Keratinocyte (primary cell): ENCODE measurements at regions not wholly inside any gene's neighbourhood (a gene's known extent, or its start where the extent isn't known, plus 50 kb on each side); places are given as distances from the start of the nearest gene placed in this dataset.

Source experiments
- DNase-seq: peaks from one replicate; pipeline ENCODE4 v3.0.0-alpha.2; 2011; ENCODE audit warnings: low read depth, missing footprints, low spot score
- FAIRE-seq: peaks from 2 replicates; lab custom pipeline; 2011; peaks lifted over from hg19 to GRCh38; lab: Jason Lieb, UNC
- H2AFZ ChIP-seq: 2 replicates; pipeline ENCODE4 v1.6.0; 2012; ENCODE audit warnings: low read length, control low read depth, inconsistent platforms; ENCODE audit not compliant: control insufficient read depth
- H3K27ac ChIP-seq: 2 replicates; pipeline ENCODE4 v1.5.1; 2011; ENCODE audit warnings: low read length; ENCODE audit not compliant: control insufficient read depth, insufficient read depth
- H3K27me3 ChIP-seq: 3 replicates; pipeline ENCODE4 v1.6.0; 2011; ENCODE audit warnings: low read length; ENCODE audit not compliant: control insufficient read depth, insufficient read depth; ENCODE audit errors: extremely low read depth
- H3K36me3 ChIP-seq, 2 experiments: 2 replicates in 1 of 2; 3 replicates in 1 of 2; pipeline ENCODE4 v1.5.1; 2011; ENCODE audit warnings: low read length in 2 of 2, mild to moderate bottlenecking in 1 of 2; ENCODE audit not compliant: control insufficient read depth in 2 of 2, insufficient read depth in 2 of 2; ENCODE audit errors: extremely low read depth in 1 of 2
- H3K4me1 ChIP-seq: 3 replicates; pipeline ENCODE4 v1.5.1; 2011; ENCODE audit warnings: low read length; ENCODE audit not compliant: control insufficient read depth, insufficient read depth; ENCODE audit errors: extremely low read depth
- H3K4me2 ChIP-seq: 3 replicates; pipeline ENCODE4 v1.6.0; 2011; ENCODE audit warnings: low read depth, low read length; ENCODE audit not compliant: control insufficient read depth, insufficient read depth; ENCODE audit errors: extremely low read depth
- H3K4me3 ChIP-seq, 3 experiments: fragments of 200-600 bp in 1 of 3; sonication (generic) in 1 of 3; 2 replicates in 2 of 3; 3 replicates in 1 of 3; pipeline ENCODE4 v1.5.1; 2011 to 2016; ENCODE audit warnings: low read length in 3 of 3, mild to moderate bottlenecking in 3 of 3, control low read depth in 2 of 3, inconsistent platforms in 1 of 3, low read depth in 1 of 3, mixed read lengths in 1 of 3, mixed run types in 1 of 3, moderate library complexity in 1 of 3; ENCODE audit not compliant: control insufficient read depth in 2 of 3, insufficient read depth in 2 of 3; ENCODE audit errors: extremely low read depth in 1 of 3
- H3K79me2 ChIP-seq: 2 replicates; pipeline ENCODE4 v1.6.0; 2012; ENCODE audit warnings: low read length; ENCODE audit not compliant: control insufficient read depth, insufficient read depth
- H3K9ac ChIP-seq: 3 replicates; pipeline ENCODE4 v1.6.0; 2011; ENCODE audit warnings: low read length; ENCODE audit not compliant: control insufficient read depth, insufficient read depth; ENCODE audit errors: extremely low read depth
- H3K9me1 ChIP-seq: 3 replicates; pipeline ENCODE4 v1.6.0; 2011; ENCODE audit warnings: low read length; ENCODE audit not compliant: control insufficient read depth, insufficient read depth; ENCODE audit errors: extremely low read depth
- H3K9me3 ChIP-seq: 2 replicates; pipeline ENCODE4 v1.5.1; 2012; ENCODE audit warnings: low read depth, low read length; ENCODE audit not compliant: control insufficient read depth
- H4K20me1 ChIP-seq: 3 replicates; pipeline ENCODE4 v1.6.0; 2011; ENCODE audit warnings: low read length; ENCODE audit not compliant: control insufficient read depth, insufficient read depth; ENCODE audit errors: extremely low read depth
- EZH2 ChIP-seq: IDR thresholded peaks from one replicate; pipeline ENCODE4 v1.6.1; 2012; ENCODE audit warnings: inconsistent platforms, mild to moderate bottlenecking, low read length, moderate library complexity
- dilution Hi-C: fragments of 300-500 bp; cut with MboI; formaldehyde crosslinking; loops from one replicate; pipeline ENCODE4 v1.7.0; 2020; ENCODE audit warnings: low sequenced_read_pairs; ENCODE audit not compliant: extremely low pct_ligation_motif_present
- TF ChIP-seq, protein P1 (sequence below), 3 experiments: IDR thresholded peaks in 1 of 3; conservative IDR thresholded peaks in 1 of 3; optimal IDR thresholded peaks in 1 of 3; 2 replicates in 2 of 3; 3 replicates in 1 of 3; pipeline versions ENCODE3 to v1.5.1; 2011; ENCODE audit warnings: low read length in 3 of 3, mild to moderate bottlenecking in 3 of 3, moderate library complexity in 2 of 3, control low read depth in 1 of 3, inconsistent platforms in 1 of 3; ENCODE audit not compliant: insufficient read depth in 2 of 3; ENCODE audit errors: extremely low read depth in 1 of 3

DNA sequence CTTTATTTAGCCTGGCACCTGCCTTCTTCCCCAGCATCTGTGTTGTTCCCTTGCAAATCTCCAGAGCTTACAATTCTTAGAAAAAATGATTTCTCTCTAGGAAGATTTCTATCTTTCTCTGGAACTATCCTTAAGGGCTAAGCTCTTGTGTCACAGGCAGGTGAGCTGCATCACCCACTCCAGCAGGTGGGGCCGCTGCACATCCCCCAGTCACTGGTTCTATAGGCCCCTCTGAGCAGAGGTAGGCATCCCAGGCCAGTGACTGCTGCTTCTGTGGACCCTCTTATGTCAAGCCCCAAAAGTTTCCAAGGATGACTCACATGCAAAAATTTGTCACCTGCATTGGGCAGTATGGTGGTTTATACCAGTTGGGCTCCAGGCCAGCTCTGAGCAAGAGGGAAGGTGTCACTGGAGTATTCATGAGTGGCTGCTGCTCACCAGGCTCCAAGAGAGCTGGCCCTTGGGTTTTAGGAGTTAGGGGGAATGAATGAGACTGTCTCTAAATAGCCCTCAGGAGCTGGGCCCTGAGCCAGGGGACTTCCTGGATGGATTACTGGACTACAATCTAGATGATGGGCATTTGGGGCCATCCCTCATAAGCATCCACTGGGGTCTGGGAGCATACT lies 208.1 kb upstream of the EOLA2 start:
- H3K9me3 ChIP-seq = no peaks in the 10 kb centered on the region
- dilution Hi-C loops = no loop called here
- no peaks in the 10 kb centered on the region for H3K4me1 ChIP-seq
- no peaks in the 10 kb centered on the region for H3K79me2 ChIP-seq
- no peak for DNase-seq
- H2AFZ ChIP-seq = no peak overlapping the region
- H3K9ac ChIP-seq = no peak overlapping the region
- no peaks in the 10 kb centered on the region for H4K20me1 ChIP-seq
- no peak overlapping the region for H3K27ac ChIP-seq
- no peak overlapping the region for H3K4me2 ChIP-seq
- H3K27me3 ChIP-seq = no peaks in the 10 kb centered on the region
- no peaks in the 10 kb centered on the region for H3K9me1 ChIP-seq
- H3K4me3 ChIP-seq = no peak overlapping the region
- no peaks in the 10 kb centered on the region for H3K36me3 ChIP-seq
- no peak for TF ChIP-seq EZH2
- TF ChIP-seq, protein P1, sequence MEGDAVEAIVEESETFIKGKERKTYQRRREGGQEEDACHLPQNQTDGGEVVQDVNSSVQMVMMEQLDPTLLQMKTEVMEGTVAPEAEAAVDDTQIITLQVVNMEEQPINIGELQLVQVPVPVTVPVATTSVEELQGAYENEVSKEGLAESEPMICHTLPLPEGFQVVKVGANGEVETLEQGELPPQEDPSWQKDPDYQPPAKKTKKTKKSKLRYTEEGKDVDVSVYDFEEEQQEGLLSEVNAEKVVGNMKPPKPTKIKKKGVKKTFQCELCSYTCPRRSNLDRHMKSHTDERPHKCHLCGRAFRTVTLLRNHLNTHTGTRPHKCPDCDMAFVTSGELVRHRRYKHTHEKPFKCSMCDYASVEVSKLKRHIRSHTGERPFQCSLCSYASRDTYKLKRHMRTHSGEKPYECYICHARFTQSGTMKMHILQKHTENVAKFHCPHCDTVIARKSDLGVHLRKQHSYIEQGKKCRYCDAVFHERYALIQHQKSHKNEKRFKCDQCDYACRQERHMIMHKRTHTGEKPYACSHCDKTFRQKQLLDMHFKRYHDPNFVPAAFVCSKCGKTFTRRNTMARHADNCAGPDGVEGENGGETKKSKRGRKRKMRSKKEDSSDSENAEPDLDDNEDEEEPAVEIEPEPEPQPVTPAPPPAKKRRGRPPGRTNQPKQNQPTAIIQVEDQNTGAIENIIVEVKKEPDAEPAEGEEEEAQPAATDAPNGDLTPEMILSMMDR (optimal IDR thresholded peaks at IDR 0.05 in 1 of 3, IDR thresholded peaks at IDR 0.05 in 1 of 3, conservative IDR thresholded peaks at IDR 0.05 in 1 of 3; ENCODE audit: extremely low read depth in 1 of 3, insufficient read depth in 2 of 3, low read length in 3 of 3) = peak in 2 of 3 experiments; percentile 18 to 40
- FAIRE-seq = no peak

DNA sequence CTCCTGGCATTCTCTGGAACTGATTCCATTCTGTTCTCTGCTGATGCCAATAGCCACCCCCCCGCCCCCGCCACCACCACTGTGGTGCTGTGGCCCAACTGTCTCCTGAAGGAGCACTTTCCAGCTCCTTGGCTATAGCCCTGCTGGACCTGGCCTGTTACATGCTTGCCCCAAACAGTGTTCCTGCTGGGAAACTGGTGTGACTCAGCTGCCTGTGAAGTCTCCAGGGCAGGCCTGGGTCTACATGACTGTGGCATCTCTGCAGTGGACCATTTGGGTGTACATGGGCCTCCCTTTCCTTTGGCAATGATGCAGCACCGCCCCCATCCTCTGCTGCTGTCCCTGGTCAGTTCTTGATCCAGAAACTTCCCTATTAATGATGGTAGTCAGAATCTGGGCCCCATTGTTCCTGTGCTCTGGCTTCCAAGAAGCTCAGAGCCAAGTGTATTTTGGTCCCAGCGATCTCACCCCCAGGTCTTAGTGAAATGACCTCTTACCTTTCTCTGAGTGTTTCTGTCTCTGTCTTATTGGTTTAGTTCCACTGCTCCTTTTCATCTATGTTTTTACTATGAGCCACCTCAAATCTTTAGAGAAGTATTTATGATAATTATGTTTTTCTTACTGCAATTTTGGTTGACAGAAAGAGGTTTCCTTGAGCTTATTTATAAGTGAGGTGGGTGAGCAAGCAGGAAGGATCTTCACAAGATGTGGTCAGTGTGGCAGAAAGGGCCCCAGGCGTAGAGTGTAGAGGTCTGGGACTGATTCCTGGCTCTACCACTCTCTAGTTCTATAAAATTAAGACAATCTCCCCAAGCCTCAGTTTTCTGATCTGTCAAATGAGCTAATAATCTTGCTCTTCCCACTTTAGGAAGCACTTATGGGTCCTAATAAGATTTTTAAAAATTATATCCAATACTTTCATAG lies 210.7 kb upstream of the EOLA2 start:
- FAIRE-seq = no peak

More for the DNA sequence above, 210.7 kb upstream of the EOLA2 start:
- no peak for TF ChIP-seq EZH2
- TF ChIP-seq, protein P1 (optimal IDR thresholded peaks at IDR 0.05 in 1 of 3, IDR thresholded peaks at IDR 0.05 in 1 of 3, conservative IDR thresholded peaks at IDR 0.05 in 1 of 3; ENCODE audit: extremely low read depth in 1 of 3, insufficient read depth in 2 of 3, low read length in 3 of 3) = no peak
- H3K36me3 ChIP-seq = no peaks in the 10 kb centered on the region
- H3K9ac ChIP-seq = no peak overlapping the region
- H3K4me2 ChIP-seq = no peak overlapping the region
- no peak for DNase-seq
- no peaks in the 10 kb centered on the region for H3K4me1 ChIP-seq
- H3K9me1 ChIP-seq = no peaks in the 10 kb centered on the region
- H3K27ac ChIP-seq = no peak overlapping the region
- H2AFZ ChIP-seq = no peak overlapping the region
- H3K79me2 ChIP-seq = no peaks in the 10 kb centered on the region
- dilution Hi-C loops = no loop called here
- no peak overlapping the region for H3K4me3 ChIP-seq
- H4K20me1 ChIP-seq = no peaks in the 10 kb centered on the region
- no peaks in the 10 kb centered on the region for H3K9me3 ChIP-seq
- H3K27me3 ChIP-seq = no peaks in the 10 kb centered on the region
